Ectodermal cell (in vitro differentiated cells): ENCODE measurements at regions not wholly inside any gene's neighbourhood (a gene's known extent, or its start where the extent isn't known, plus 50 kb on each side); places are given as distances from the start of the nearest gene placed in this dataset.

ENCODE experiments used
- H3K27ac ChIP-seq: 2 replicates; pipeline ENCODE4 v1.7.0; 2013; ENCODE audit warnings: mild to moderate bottlenecking, low read depth, low read length; ENCODE audit not compliant: insufficient read depth, poor library complexity, severe bottlenecking
- H3K27me3 ChIP-seq: 2 replicates; pipeline ENCODE4 v1.7.0; 2013; ENCODE audit warnings: mild to moderate bottlenecking, low read length; ENCODE audit not compliant: insufficient read depth, control insufficient read depth, poor library complexity, severe bottlenecking
- H3K36me3 ChIP-seq: one replicate; pipeline ENCODE4 v1.7.0; 2013; ENCODE audit warnings: low read length; ENCODE audit not compliant: control insufficient read depth, insufficient read depth
- H3K4me1 ChIP-seq: one replicate; pipeline ENCODE4 v1.7.0; 2013; ENCODE audit warnings: low read length; ENCODE audit not compliant: control insufficient read depth, insufficient read depth
- H3K4me3 ChIP-seq: 2 replicates; pipeline ENCODE4 v1.7.0; 2013; ENCODE audit warnings: low read depth, low read length, control low read depth; ENCODE audit not compliant: insufficient read depth
- H3K9me3 ChIP-seq: 2 replicates; pipeline ENCODE4 v1.7.0; 2013; ENCODE audit warnings: mild to moderate bottlenecking, low read length, moderate library complexity; ENCODE audit not compliant: control insufficient read depth
- WGBS, 2 experiments: methylation state at CpG; one replicate each; pipeline ENCODE4 v1.1.7; 2013; ENCODE audit warnings: missing lambda C conversion rate in 2 of 2; 5-methylcytosine and 5-hydroxymethylcytosine counted together

- Histone ChIP-seq H3K27me3 (no peaks in the 10 kb centered on the region), H3K36me3 (no peaks in the 10 kb centered on the region), H3K27ac (no peak overlapping the region), H3K4me1 (no peaks in the 10 kb centered on the region), H3K4me3 (no peak overlapping the region), H3K9me3 (no peaks in the 10 kb centered on the region)
- 71% methylated on average over 1 of the region's 1 CpG; no CpG with 5 or more reads in 1 of the 2 experiments for WGBS, 2 experiments
These were observed 340.9 kb upstream of the KIF2A start for GRCh38 chr5:61965069-61965468.

DNA sequence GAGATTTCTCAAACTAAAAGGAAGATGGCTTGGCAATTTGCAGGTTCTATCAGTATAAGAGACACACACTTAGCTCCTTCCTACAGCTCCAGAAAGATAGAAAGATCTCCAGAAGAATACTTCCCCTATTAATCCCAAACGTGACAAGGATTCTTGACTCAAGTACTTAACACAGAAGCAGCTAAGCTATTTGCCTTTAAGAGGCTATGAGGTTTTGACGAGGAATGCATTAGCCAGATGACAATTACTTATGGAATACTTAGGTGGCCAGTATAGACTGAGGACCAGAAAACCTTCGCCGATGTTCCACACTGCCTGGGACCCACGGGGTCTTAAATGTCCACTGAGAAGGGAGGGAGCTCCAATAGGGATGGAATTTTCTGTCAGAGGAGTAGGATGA, 340.5 kb upstream of the KIF2A start:
- Histone ChIP-seq H3K9me3 (no peaks in the 10 kb centered on the region), H3K27me3 (no peaks in the 10 kb centered on the region), H3K4me3 (no peak overlapping the region), H3K4me1 (no peaks in the 10 kb centered on the region), H3K27ac (no peak overlapping the region), H3K36me3 (no peaks in the 10 kb centered on the region)
- 91 to 93% methylated on average over 5 of the region's 5 CpGs for WGBS, 2 experiments

- H3K27me3 ChIP-seq = no peaks in the 10 kb centered on the region
- WGBS, 2 experiments = 76 to 100% methylated on average over 1 of the region's 1 CpG
- no peak overlapping the region for H3K4me3 ChIP-seq
- H3K27ac ChIP-seq = no peak overlapping the region
- H3K4me1 ChIP-seq = no peaks in the 10 kb centered on the region
- no peaks in the 10 kb centered on the region for H3K9me3 ChIP-seq
- no peaks in the 10 kb centered on the region for H3K36me3 ChIP-seq
These were observed 339.6 kb upstream of the KIF2A start for GRCh38 chr5:61966296-61966955.

- H3K36me3 ChIP-seq = no peaks in the 10 kb centered on the region
These were observed 339.0 kb upstream of the KIF2A start for GRCh38 chr5:61966997-61967396.

GRCh38 chr5:61967681-61968080, 338.3 kb upstream of the KIF2A start:
- WGBS, 2 experiments = 98% methylated on average over 2 to 3 of the region's 3 CpGs
- Histone ChIP-seq H3K4me1 (no peaks in the 10 kb centered on the region), H3K4me3 (no peak overlapping the region), H3K9me3 (no peaks in the 10 kb centered on the region), H3K36me3 (no peaks in the 10 kb centered on the region), H3K27me3 (no peaks in the 10 kb centered on the region), H3K27ac (no peak overlapping the region)

More at GRCh38 chr5:61966997-61967396, 339.0 kb upstream of the KIF2A start:
- Histone ChIP-seq H3K4me3 (no peak overlapping the region), H3K27ac (no peak overlapping the region), H3K27me3 (no peaks in the 10 kb centered on the region), H3K9me3 (no peaks in the 10 kb centered on the region), H3K4me1 (no peaks in the 10 kb centered on the region)
- WGBS, 2 experiments = 87 to 93% methylated on average over 7 to 8 of the region's 8 CpGs

- no peaks in the 10 kb centered on the region for H3K27me3 ChIP-seq
- H3K36me3 ChIP-seq = no peaks in the 10 kb centered on the region
- H3K4me1 ChIP-seq = no peaks in the 10 kb centered on the region
- H3K27ac ChIP-seq = no peak overlapping the region
- no peak overlapping the region for H3K4me3 ChIP-seq
- WGBS, 2 experiments = 94 to 100% methylated on average over 1 to 2 of the region's 2 CpGs
- H3K9me3 ChIP-seq = no peaks in the 10 kb centered on the region
These were observed 336.7 kb upstream of the KIF2A start for GRCh38 chr5:61969347-61969746.

DNA sequence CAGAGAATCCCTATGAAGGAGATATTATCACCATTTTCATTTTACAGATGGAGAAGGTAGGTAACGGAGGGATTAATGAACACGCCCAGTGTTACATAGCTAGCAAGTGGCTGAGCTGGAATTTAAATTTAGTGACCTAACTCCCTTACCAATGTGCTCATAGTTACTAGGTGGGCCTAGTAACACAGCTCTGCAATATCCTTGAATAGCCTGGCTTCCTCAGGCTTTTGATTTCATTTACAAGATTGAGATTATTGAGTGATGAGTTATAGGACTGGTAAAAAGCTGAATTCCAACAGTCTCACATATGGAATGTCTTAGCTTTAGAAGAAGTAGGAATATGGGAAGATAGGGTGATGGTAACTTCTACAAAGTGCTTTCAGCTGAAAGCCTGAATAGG, 336.3 kb upstream of the KIF2A start:
- H3K36me3 ChIP-seq = no peaks in the 10 kb centered on the region
- H3K4me3 ChIP-seq = no peak overlapping the region
- H3K27me3 ChIP-seq = no peaks in the 10 kb centered on the region
- WGBS, 2 experiments = 92 to 97% methylated on average over 2 of the region's 2 CpGs
- H3K4me1 ChIP-seq = no peaks in the 10 kb centered on the region
- H3K27ac ChIP-seq = no peak overlapping the region
- H3K9me3 ChIP-seq = no peaks in the 10 kb centered on the region

DNA sequence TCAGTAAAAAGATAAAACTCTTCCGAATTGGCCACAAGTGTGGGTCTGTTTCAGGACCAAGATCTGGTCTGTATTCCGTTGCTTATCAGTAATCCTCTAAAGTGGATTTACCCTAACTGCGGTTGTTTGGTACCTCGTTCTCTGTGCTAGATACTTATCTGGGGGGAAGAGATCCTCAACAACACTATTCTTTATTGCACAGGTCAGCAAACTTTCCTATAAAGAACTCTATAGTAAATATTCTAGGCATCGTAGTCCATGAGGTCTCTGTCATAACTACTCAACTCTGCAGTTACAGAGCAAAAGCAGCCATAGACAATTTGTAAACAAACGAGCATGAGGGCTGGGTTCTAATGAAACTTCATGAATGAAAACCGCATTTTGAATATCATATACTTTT, 335.8 kb upstream of the KIF2A start:
- no peaks in the 10 kb centered on the region for H3K9me3 ChIP-seq
- 93% methylated on average over 7 of the region's 7 CpGs for WGBS, 2 experiments
- no peak overlapping the region for H3K27ac ChIP-seq
- H3K36me3 ChIP-seq = no peaks in the 10 kb centered on the region
- H3K4me1 ChIP-seq = no peaks in the 10 kb centered on the region
- no peaks in the 10 kb centered on the region for H3K27me3 ChIP-seq
- H3K4me3 ChIP-seq = no peak overlapping the region

DNA sequence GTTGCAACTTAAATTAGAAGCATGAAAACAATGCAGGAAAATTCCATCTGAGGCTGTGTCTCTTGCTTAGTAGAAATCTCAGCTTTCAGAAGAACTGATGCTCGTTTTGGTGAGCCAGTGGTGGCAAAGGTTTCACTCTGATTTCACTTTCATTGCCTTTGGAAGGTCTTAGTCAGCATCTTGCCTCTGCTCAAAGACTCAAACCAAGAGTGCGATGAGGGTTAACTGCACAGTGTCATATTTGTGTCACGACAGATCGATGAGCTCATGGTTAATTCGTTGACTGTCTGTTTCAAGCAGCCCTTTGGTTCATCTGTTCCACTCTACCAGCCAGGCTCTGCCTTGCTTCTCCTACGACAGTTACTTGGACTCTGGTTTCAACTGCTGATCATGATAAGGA, 331.3 kb upstream of the KIF2A start:
- Histone ChIP-seq H3K36me3 (no peaks in the 10 kb centered on the region), H3K9me3 (no peaks in the 10 kb centered on the region), H3K4me1 (no peaks in the 10 kb centered on the region), H3K27ac (no peak overlapping the region), H3K27me3 (no peaks in the 10 kb centered on the region), H3K4me3 (no peak overlapping the region)
- WGBS, 2 experiments = 92 to 93% methylated on average over 6 of the region's 6 CpGs

- H3K4me3 ChIP-seq = no peak overlapping the region
- H3K27me3 ChIP-seq = no peaks in the 10 kb centered on the region
- H3K27ac ChIP-seq = no peak overlapping the region
- H3K36me3 ChIP-seq = no peaks in the 10 kb centered on the region
- H3K9me3 ChIP-seq = no peaks in the 10 kb centered on the region
- 90 to 93% methylated on average over 6 of the region's 6 CpGs for WGBS, 2 experiments
- no peaks in the 10 kb centered on the region for H3K4me1 ChIP-seq
These were observed 324.1 kb upstream of the KIF2A start for GRCh38 chr5:61981886-61982285.

GRCh38 chr5:61991430-61991829, 314.6 kb upstream of the KIF2A start:
- no peaks in the 10 kb centered on the region for H3K9me3 ChIP-seq
- no peaks in the 10 kb centered on the region for H3K4me1 ChIP-seq
- H3K4me3 ChIP-seq = no peak overlapping the region
- H3K27ac ChIP-seq = no peak overlapping the region
- H3K27me3 ChIP-seq = no peaks in the 10 kb centered on the region
- H3K36me3 ChIP-seq = no peaks in the 10 kb centered on the region
- 90% methylated on average over 4 of the region's 4 CpGs; no CpG with 5 or more reads in 1 of the 2 experiments for WGBS, 2 experiments
